HG03175 (cell line): ENCODE measurements at regions not wholly inside any gene's neighbourhood (a gene's known extent, or its start where the extent isn't known, plus 50 kb on each side); places are given as distances from the start of the nearest gene placed in this dataset.
"Not testable (repeated sequence)": the region's sequence is repeated elsewhere in the genome, so short reads cannot be mapped to it uniquely, and the experiment has no call there.

Experiments used
- ATAC-seq: cut with Tn5 transposase; IDR thresholded peaks from one replicate; pipeline ENCODE4 v1.9.1; 2021; ENCODE audit warnings: mild to moderate bottlenecking, moderate library complexity; ENCODE audit not compliant: unreplicated experiment

GRCh38 chr11:39678996-39679395 is 1780.5 kb downstream of the LRRC4C start:
- no peak for ATAC-seq

GRCh38 chr11:39675171-39675570 is 1784.3 kb downstream of the LRRC4C start:
- ATAC-seq, result no peak

GRCh38 chr11:39674761-39675160 is 1784.7 kb downstream of the LRRC4C start:
- ATAC-seq, result no peak

- no peak for ATAC-seq
Measured at GRCh38 chr11:39674024-39674423, 1785.4 kb downstream of the LRRC4C start.

- ATAC-seq, result no peak
Measured at GRCh38 chr11:39668640-39669039, 1790.8 kb downstream of the LRRC4C start.

GRCh38 chr11:39664023-39664422 is 1795.4 kb downstream of the LRRC4C start:
- ATAC-seq, result no peak

GRCh38 chr11:39661890-39662289 is 1797.6 kb downstream of the LRRC4C start:
- no peak for ATAC-seq

GRCh38 chr11:39651857-39652461 is 1807.5 kb downstream of the LRRC4C start:
- no peak for ATAC-seq

GRCh38 chr11:39641751-39642150 is 1817.7 kb downstream of the LRRC4C start:
- no peak for ATAC-seq

- ATAC-seq, result no peak
Measured at GRCh38 chr11:39630365-39630764, 1829.1 kb downstream of the LRRC4C start.

GRCh38 chr11:39628311-39628710 is 1831.1 kb downstream of the LRRC4C start:
- ATAC-seq, result no peak

- ATAC-seq, result not testable (repeated sequence)
Measured at GRCh38 chr11:39620309-39620708, 1839.1 kb downstream of the LRRC4C start.

- no peak for ATAC-seq
Measured at GRCh38 chr11:39617971-39618370, 1841.5 kb downstream of the LRRC4C start.

- ATAC-seq, result no peak
Measured at GRCh38 chr11:39589391-39589790, 1870.1 kb downstream of the LRRC4C start.

GRCh38 chr11:39586036-39586435 is 1873.4 kb downstream of the LRRC4C start:
- no peak for ATAC-seq

- no peak for ATAC-seq
Measured at GRCh38 chr11:39571081-39571480, 1888.4 kb downstream of the LRRC4C start.

- ATAC-seq, result no peak
Measured at GRCh38 chr11:39570526-39570925, 1888.9 kb downstream of the LRRC4C start.

- ATAC-seq, result no peak
Measured at GRCh38 chr11:39569789-39570188, 1889.7 kb downstream of the LRRC4C start.

- ATAC-seq, result no peak
Measured at GRCh38 chr11:39542460-39542859, 1917.0 kb downstream of the LRRC4C start.

GRCh38 chr11:39541945-39542351 is 1917.5 kb downstream of the LRRC4C start:
- ATAC-seq, result no peak

- not testable (repeated sequence) for ATAC-seq
Measured at GRCh38 chr11:39536323-39536722, 1923.1 kb downstream of the LRRC4C start.
